H1 (cell line): ENCODE measurements at regions not wholly inside any gene's neighbourhood (a gene's known extent, or its start where the extent isn't known, plus 50 kb on each side); places are given as distances from the start of the nearest gene placed in this dataset.

Experiments used
- CTCF ChIA-PET: fragments of 300-600 bp; sonication (Branson Sonifier 250); formaldehyde crosslinking; loops from one replicate; lab custom pipeline; 2021; ENCODE audit not compliant: partially characterized antibody; lab: Charles Lee
- POLR2A ChIA-PET: fragments of 300-600 bp; sonication (Branson Sonifier 250); formaldehyde crosslinking; loops from one replicate; lab custom pipeline; 2021; ENCODE audit warnings: inconsistent platforms; ENCODE audit not compliant: partially characterized antibody; lab: Charles Lee
- DNase-seq, 2 experiments: peaks; one replicate each; pipeline versions ENCODE4 v3.0.0 to v3.0.0-alpha.2; 2010 to 2022; ENCODE audit warnings: low spot score in 2 of 2, low read depth in 1 of 2, mixed read lengths in 1 of 2
- FAIRE-seq: peaks from 2 replicates; lab custom pipeline; 2011; peaks lifted over from hg19 to GRCh38; lab: Jason Lieb, UNC
- H2AFZ ChIP-seq: 2 replicates; pipeline ENCODE4 v1.8.1; 2012; ENCODE audit warnings: low read length, inconsistent platforms
- H2AK5ac ChIP-seq: 2 replicates; pipeline ENCODE4 v1.6.1; 2013; ENCODE audit warnings: low read depth, low read length
- H2BK120ac ChIP-seq: replicated peaks from 2 replicates; pipeline ENCODE3; 2013; ENCODE audit warnings: low read depth, low read length, inconsistent platforms
- H2BK12ac ChIP-seq: 2 replicates; pipeline ENCODE4 v1.6.1; 2013; ENCODE audit warnings: low read depth, low read length
- H2BK15ac ChIP-seq: 2 replicates; pipeline ENCODE4 v1.6.1; 2013; ENCODE audit warnings: low read length
- H2BK20ac ChIP-seq: 2 replicates; pipeline ENCODE4 v1.6.1; 2013; ENCODE audit warnings: low read length
- H2BK5ac ChIP-seq: 2 replicates; pipeline ENCODE4 v1.6.1; 2013; ENCODE audit warnings: low read depth, low read length
- H3K14ac ChIP-seq: 2 replicates; pipeline ENCODE4 v1.6.1; 2013; ENCODE audit warnings: inconsistent platforms; ENCODE audit not compliant: insufficient read length
- H3K18ac ChIP-seq: 2 replicates; pipeline ENCODE4 v1.6.1; 2013; ENCODE audit warnings: low read length; ENCODE audit errors: extremely low read depth
- H3K23ac ChIP-seq: 2 replicates; pipeline ENCODE4 v1.6.1; 2013; ENCODE audit warnings: inconsistent platforms; ENCODE audit not compliant: insufficient read length
- H3K23me2 ChIP-seq: 2 replicates; pipeline ENCODE4 v1.6.1; 2013; ENCODE audit warnings: low read depth, low read length
- H3K27ac ChIP-seq: 2 replicates; pipeline ENCODE4 v1.6.1; 2011; ENCODE audit warnings: low read depth, low read length, inconsistent platforms
- H3K27me3 ChIP-seq, 4 experiments: replicated peaks in 1 of 4; 1 replicate in 1 of 4; 2 replicates in 3 of 4; pipeline versions ENCODE4 v1.6.1 to v1.8.1; 2011 to 2013; ENCODE audit warnings: low read length in 3 of 4, mild to moderate bottlenecking in 3 of 4, inconsistent platforms in 2 of 4, mixed read lengths in 2 of 4, moderate library complexity in 1 of 4; ENCODE audit not compliant: control insufficient read depth in 3 of 4, insufficient read depth in 3 of 4; ENCODE audit errors: extremely low read depth in 1 of 4
- H3K36me3 ChIP-seq, 4 experiments: 2 replicates each; pipeline versions ENCODE4 v1.6.1 to v1.8.1; 2011 to 2013; ENCODE audit warnings: mild to moderate bottlenecking in 4 of 4, low read length in 3 of 4, moderate library complexity in 2 of 4, control low read depth in 1 of 4, inconsistent platforms in 1 of 4; ENCODE audit not compliant: insufficient read depth in 4 of 4, control insufficient read depth in 2 of 4
- H3K4ac ChIP-seq: replicated peaks from 2 replicates; pipeline ENCODE3; 2013; ENCODE audit warnings: low read length, low read depth, mixed read lengths, inconsistent platforms; ENCODE audit not compliant: insufficient read length
- H3K4me1 ChIP-seq, 4 experiments: replicated peaks in 1 of 4; 1 replicate in 1 of 4; 2 replicates in 3 of 4; pipeline versions ENCODE4 v1.6.1 to v1.8.1; 2011 to 2013; ENCODE audit warnings: low read length in 3 of 4, inconsistent platforms in 2 of 4, mixed read lengths in 1 of 4; ENCODE audit not compliant: insufficient read depth in 4 of 4, control insufficient read depth in 3 of 4
- H3K4me2 ChIP-seq, 2 experiments: 2 replicates each; pipeline versions ENCODE4 v1.6.1 to v1.8.1; 2011 to 2013; ENCODE audit warnings: low read depth in 2 of 2, low read length in 2 of 2, control low read depth in 1 of 2, inconsistent platforms in 1 of 2, mild to moderate bottlenecking in 1 of 2; ENCODE audit not compliant: insufficient read depth in 1 of 2
- H3K4me3 ChIP-seq, 4 experiments: fragments of 200-600, 300-600 bp in 1 of 4; sonication (generic), shearing (Covaris generic), sonication (Bioruptor Twin) in 1 of 4; 2 replicates each; pipeline versions ENCODE4 v1.5.1 to v1.8.1; 2011 to 2016; ENCODE audit warnings: low read length in 4 of 4, low read depth in 3 of 4, control low read depth in 2 of 4, inconsistent platforms in 2 of 4, mild to moderate bottlenecking in 2 of 4, mixed read lengths in 1 of 4, moderate library complexity in 1 of 4; ENCODE audit not compliant: insufficient read depth in 2 of 4; ENCODE audit errors: extremely low read depth in 1 of 4
- H3K56ac ChIP-seq: replicated peaks from 2 replicates; pipeline ENCODE3; 2013; ENCODE audit warnings: low read depth, mild to moderate bottlenecking, mixed read lengths, low read length, inconsistent platforms; ENCODE audit not compliant: insufficient read length
- H3K79me1 ChIP-seq: 2 replicates; pipeline ENCODE4 v1.6.1; 2013; ENCODE audit warnings: low read depth, low read length, control low read depth
- H3K79me2 ChIP-seq, 2 experiments: 2 replicates each; pipeline versions ENCODE4 v1.6.1 to v1.8.1; 2012 to 2013; ENCODE audit warnings: low read length in 2 of 2, mild to moderate bottlenecking in 2 of 2, inconsistent platforms in 1 of 2; ENCODE audit not compliant: insufficient read depth in 2 of 2, control insufficient read depth in 1 of 2
- H3K9ac ChIP-seq, 4 experiments: replicated peaks in 1 of 4; 1 replicate in 1 of 4; 2 replicates in 3 of 4; pipeline versions ENCODE4 v1.6.1 to v1.8.1; 2011 to 2013; ENCODE audit warnings: low read depth in 3 of 4, low read length in 3 of 4, control low read depth in 2 of 4, mild to moderate bottlenecking in 2 of 4, moderate library complexity in 2 of 4, inconsistent platforms in 1 of 4; ENCODE audit errors: extremely low read depth in 1 of 4
- H3K9me3 ChIP-seq, 2 experiments: 2 replicates each; pipeline versions ENCODE4 v1.6.1 to v1.8.1; 2012 to 2013; ENCODE audit warnings: mild to moderate bottlenecking in 2 of 2, moderate library complexity in 2 of 2, control low read depth in 1 of 2, inconsistent platforms in 1 of 2, low read depth in 1 of 2, low read length in 1 of 2, mixed read lengths in 1 of 2; ENCODE audit not compliant: insufficient read depth in 2 of 2
- H4K20me1 ChIP-seq, 2 experiments: replicated peaks in 1 of 2; 2 replicates each; pipeline versions ENCODE3 to v1.8.1; 2011 to 2013; ENCODE audit warnings: inconsistent platforms in 2 of 2, low read length in 2 of 2, mild to moderate bottlenecking in 1 of 2; ENCODE audit not compliant: insufficient read depth in 2 of 2, control insufficient read depth in 1 of 2
- H4K5ac ChIP-seq: 2 replicates; pipeline ENCODE4 v1.6.1; 2013; ENCODE audit warnings: low read length, low read depth, mixed read lengths, inconsistent platforms; ENCODE audit not compliant: insufficient read length
- H4K8ac ChIP-seq: 2 replicates; pipeline ENCODE4 v1.8.0; 2013; ENCODE audit warnings: mild to moderate bottlenecking, moderate library complexity, low read length, inconsistent platforms; ENCODE audit not compliant: insufficient read depth; ENCODE audit errors: extremely low read depth
- H4K91ac ChIP-seq: replicated peaks from 2 replicates; pipeline ENCODE3; 2013; ENCODE audit warnings: low read length, mixed read lengths, inconsistent platforms; ENCODE audit not compliant: insufficient read length
- CREB1 ChIP-seq: IDR thresholded peaks from 2 replicates; pipeline ENCODE4 v1.6.1; 2012; ENCODE audit warnings: inconsistent platforms
- NRF1 ChIP-seq: IDR thresholded peaks from 2 replicates; pipeline ENCODE4 v1.6.1; 2011; ENCODE audit warnings: mild to moderate bottlenecking, low read depth, low read length, improper control_type of control experiment
- RXRA ChIP-seq: IDR thresholded peaks from 2 replicates; pipeline ENCODE4 v1.6.1; 2011; ENCODE audit warnings: low read depth, mild to moderate bottlenecking, low read length, moderate library complexity; ENCODE audit not compliant: insufficient read depth
- WGBS, 2 experiments: shearing (Covaris generic) in 1 of 2; methylation state at CpG; one replicate each; pipeline versions ENCODE4 v1.1.6 to v1.1.7; 2013 to 2015; ENCODE audit warnings: low lambda C conversion rate in 2 of 2, mixed read lengths in 2 of 2, inconsistent platforms in 1 of 2, low coverage in 1 of 2, missing lambda C conversion rate in 1 of 2; ENCODE audit not compliant: insufficient replicate concordance in 2 of 2, insufficient coverage in 1 of 2, insufficient read length in 1 of 2; ENCODE audit errors: extremely low coverage in 1 of 2, missing lambda C conversion rate in 1 of 2; 5-methylcytosine and 5-hydroxymethylcytosine counted together

GRCh38 chr14:34243401-34243800 lies 218.6 kb downstream of the SPTSSA start (continued):
- TF ChIP-seq CREB1: no peak

- no peaks in the 10 kb centered on the region for H3K27me3 ChIP-seq
- no peaks in the 10 kb centered on the region for H3K36me3 ChIP-seq
- no peaks in the 10 kb centered on the region for H3K23me2 ChIP-seq
- no peaks in the 10 kb centered on the region for H3K4me1 ChIP-seq
- no peak for TF ChIP-seq RXRA
- no peak for TF ChIP-seq NRF1
- H3K4ac ChIP-seq: no peak overlapping the region
- no peak overlapping the region for H2BK20ac ChIP-seq
- ChIA-PET CTCF (no interaction called here), POLR2A (no interaction called here)
- no peak for DNase-seq
- H4K8ac ChIP-seq: no peak overlapping the region
- no peak overlapping the region for H3K56ac ChIP-seq
- FAIRE-seq: no peak
- H2BK15ac ChIP-seq: no peak overlapping the region
- no peaks in the 10 kb centered on the region for H3K79me1 ChIP-seq
- H3K18ac ChIP-seq: no peak overlapping the region
- no peak overlapping the region for H2BK12ac ChIP-seq
- H4K5ac ChIP-seq: no peak overlapping the region
- H3K27ac ChIP-seq: no peak overlapping the region
- no peak overlapping the region for H3K9ac ChIP-seq
- H3K9me3 ChIP-seq: no peaks in the 10 kb centered on the region
- H3K23ac ChIP-seq: no peak overlapping the region
- H2AK5ac ChIP-seq: no peak overlapping the region
- no peak overlapping the region for H2BK120ac ChIP-seq
- WGBS, 2 experiments: 86% methylated on average over 1 of the region's 1 CpG; no CpG with 5 or more reads in 1 of the 2 experiments
- H3K79me2 ChIP-seq: no peaks in the 10 kb centered on the region
- no peaks in the 10 kb centered on the region for H4K20me1 ChIP-seq
- H2BK5ac ChIP-seq: no peak overlapping the region
- H3K4me3 ChIP-seq: no peak overlapping the region
- no peak overlapping the region for H3K14ac ChIP-seq
- no peak overlapping the region for H2AFZ ChIP-seq
- H4K91ac ChIP-seq: no peak overlapping the region
- no peak overlapping the region for H3K4me2 ChIP-seq
Observed at GRCh38 chr14:34243001-34243400, 219.0 kb downstream of the SPTSSA start.
